HEK293T (cell line): ENCODE measurements at regions not wholly inside any gene's neighbourhood (a gene's known extent, or its start where the extent isn't known, plus 50 kb on each side); places are given as distances from the start of the nearest gene placed in this dataset.

Experiments
- CTCF ChIA-PET: fragments of 350-600 bp; formaldehyde crosslinking; extraction: SDS; loops from one replicate; lab custom pipeline; 2021; ENCODE audit warnings: antibody characterized with exemption, inconsistent platforms; lab: Yijun Ruan, JAX
- POLR2A ChIA-PET: fragments of 350-600 bp; formaldehyde crosslinking; extraction: SDS; loops from one replicate; lab custom pipeline; 2020; ENCODE audit warnings: antibody characterized with exemption, inconsistent platforms; lab: Yijun Ruan, JAX
- DNase-seq: peaks from one replicate; pipeline ENCODE4 v3.0.0; 2012; ENCODE audit warnings: mixed read lengths; ENCODE audit errors: extremely low spot score
- ARNT ChIP-seq: fragments of 450-650 bp; IDR thresholded peaks from 2 replicates; pipeline ENCODE4 v1.6.1; 2017; ENCODE audit warnings: mild to moderate bottlenecking
- BHLHE40 ChIP-seq: fragments of 450-650 bp; IDR thresholded peaks from 2 replicates; pipeline ENCODE4 v1.6.1; 2016; ENCODE audit warnings: mild to moderate bottlenecking, moderate library complexity, borderline replicate concordance
- CTBP1 ChIP-seq: fragments of 450-650 bp; IDR thresholded peaks from 2 replicates; pipeline ENCODE4 v1.6.1; 2016; ENCODE audit warnings: borderline replicate concordance
- ELF4 ChIP-seq: fragments of 450-650 bp; IDR thresholded peaks from 2 replicates; pipeline ENCODE4 v1.6.1; 2017; ENCODE audit warnings: antibody characterized with exemption
- FOXA1 ChIP-seq: fragments of 450-650 bp; IDR thresholded peaks from 2 replicates; pipeline ENCODE4 v1.6.1; 2016; ENCODE audit warnings: mild to moderate bottlenecking
- FOXK2 ChIP-seq: fragments of 450-650 bp; IDR thresholded peaks from 2 replicates; pipeline ENCODE4 v1.6.1; 2016; ENCODE audit warnings: mild to moderate bottlenecking
- FOXM1 ChIP-seq: fragments of 450-650 bp; IDR thresholded peaks from 2 replicates; pipeline ENCODE4 v1.6.1; 2017; ENCODE audit warnings: mild to moderate bottlenecking, borderline replicate concordance
- HDGF ChIP-seq: fragments of 450-650 bp; IDR thresholded peaks from 2 replicates; pipeline ENCODE4 v1.6.1; 2017; ENCODE audit warnings: antibody characterized with exemption, borderline replicate concordance
- L3MBTL2 ChIP-seq: fragments of 450-650 bp; conservative IDR thresholded peaks from 2 replicates; pipeline ENCODE4 v1.6.1; 2016; ENCODE audit warnings: mild to moderate bottlenecking
- LEF1 ChIP-seq: fragments of 450-650 bp; IDR thresholded peaks from 2 replicates; pipeline ENCODE4 v1.6.1; 2017; ENCODE audit warnings: mild to moderate bottlenecking, borderline replicate concordance
- NFRKB ChIP-seq: fragments of 450-650 bp; IDR thresholded peaks from 2 replicates; pipeline ENCODE4 v1.6.1; 2016; ENCODE audit warnings: mild to moderate bottlenecking, moderate library complexity
- PKNOX1 ChIP-seq: fragments of 450-650 bp; IDR thresholded peaks from 2 replicates; pipeline ENCODE4 v1.6.1; 2016
- SP1 ChIP-seq: fragments of 450-650 bp; IDR thresholded peaks from 2 replicates; pipeline ENCODE4 v1.6.1; 2017
- SUZ12 ChIP-seq: fragments of 450-650 bp; IDR thresholded peaks from 2 replicates; pipeline ENCODE4 v1.6.1; 2016; ENCODE audit warnings: mild to moderate bottlenecking
- TARDBP ChIP-seq: fragments of 450-650 bp; IDR thresholded peaks from 2 replicates; pipeline ENCODE4 v1.6.1; 2016
- ZNF384 ChIP-seq: fragments of 450-650 bp; IDR thresholded peaks from 2 replicates; pipeline ENCODE4 v1.6.1; 2016

DNA sequence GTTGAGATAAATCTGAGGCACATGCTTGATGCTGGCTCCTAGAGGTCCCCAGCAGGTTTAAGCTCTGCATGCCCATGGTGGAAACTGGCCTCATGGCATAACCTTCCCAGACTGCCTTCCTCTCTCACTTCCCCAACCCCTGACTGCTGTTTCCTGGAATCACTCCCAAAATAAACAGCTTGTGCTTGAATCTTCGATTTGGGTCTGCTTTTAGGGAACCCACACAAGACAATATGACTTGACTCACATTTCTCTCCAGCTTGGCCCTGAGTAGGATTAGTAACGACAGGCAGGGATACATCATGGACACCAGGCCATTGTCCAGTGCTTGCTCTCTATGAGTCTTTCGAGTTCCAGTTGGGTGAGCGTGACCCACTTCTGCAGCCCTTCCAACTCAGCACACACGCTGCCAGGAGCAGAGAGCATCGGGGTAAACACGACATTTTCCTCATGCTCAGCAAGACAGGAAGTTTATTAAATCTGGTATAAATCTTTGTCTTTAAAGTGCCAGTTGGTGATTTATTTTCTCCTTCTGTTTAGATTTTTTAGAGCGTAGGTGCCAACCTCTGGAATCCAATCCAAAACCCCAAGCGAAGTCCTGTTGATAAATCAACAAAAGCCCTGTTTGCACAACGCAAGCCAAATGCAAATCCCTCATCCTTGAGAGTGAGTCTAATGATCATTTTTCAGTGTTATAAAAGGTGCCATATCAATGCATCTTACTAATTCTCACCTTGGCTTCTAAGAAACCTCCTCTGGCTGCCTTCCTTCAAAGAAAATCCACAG, 135.0 kb downstream of the FOXA2 start:
- POLR2A ChIA-PET: no interaction called here
- no peak for DNase-seq
- CTCF ChIA-PET: no interaction called here

DNA sequence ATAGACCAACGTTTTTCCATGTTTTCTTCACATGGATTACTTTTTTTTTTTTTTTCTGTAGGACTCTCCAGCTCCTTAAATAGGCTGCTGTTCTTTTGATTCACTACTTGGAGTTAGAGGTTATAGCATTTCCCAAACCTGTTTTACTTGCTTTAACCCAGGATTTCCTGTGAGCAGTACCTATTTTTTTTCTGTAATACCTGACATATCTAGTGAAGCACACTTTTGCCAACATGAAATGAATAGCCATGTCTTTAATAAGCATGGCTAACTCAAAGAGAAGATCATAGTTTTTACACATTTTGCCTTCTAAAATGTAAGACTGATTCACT, 137.0 kb downstream of the FOXA2 start:
- DNase-seq: no peak
- ChIA-PET POLR2A (no interaction called here), CTCF (no interaction called here)
- TF ChIP-seq LEF1 (no peak), FOXM1 (no peak), HDGF (no peak), TARDBP (no peak), FOXA1 (no peak), L3MBTL2 (no peak), FOXK2 (no peak), ZNF384 (no peak), SUZ12 (no peak), CTBP1 (no peak), ARNT (no peak), PKNOX1 (no peak), SP1 (no peak), BHLHE40 (no peak), NFRKB (no peak), ELF4 (no peak)

More for the DNA sequence above, 135.0 kb downstream of the FOXA2 start:
- no peak for TF ChIP-seq TARDBP
- TF ChIP-seq FOXA1: no peak
- TF ChIP-seq SUZ12: no peak
- TF ChIP-seq ELF4: no peak
- no peak for TF ChIP-seq ARNT
- TF ChIP-seq SP1: no peak
- TF ChIP-seq HDGF: no peak
- no peak for TF ChIP-seq L3MBTL2
- no peak for TF ChIP-seq FOXM1
- TF ChIP-seq CTBP1: no peak
- no peak for TF ChIP-seq LEF1
- TF ChIP-seq FOXK2: no peak
- no peak for TF ChIP-seq ZNF384
- TF ChIP-seq BHLHE40: no peak
- TF ChIP-seq PKNOX1: no peak
- TF ChIP-seq NFRKB: no peak

GRCh38 chr20:22446613-22447446, 137.5 kb downstream of the FOXA2 start:
- POLR2A ChIA-PET: no interaction called here

DNA sequence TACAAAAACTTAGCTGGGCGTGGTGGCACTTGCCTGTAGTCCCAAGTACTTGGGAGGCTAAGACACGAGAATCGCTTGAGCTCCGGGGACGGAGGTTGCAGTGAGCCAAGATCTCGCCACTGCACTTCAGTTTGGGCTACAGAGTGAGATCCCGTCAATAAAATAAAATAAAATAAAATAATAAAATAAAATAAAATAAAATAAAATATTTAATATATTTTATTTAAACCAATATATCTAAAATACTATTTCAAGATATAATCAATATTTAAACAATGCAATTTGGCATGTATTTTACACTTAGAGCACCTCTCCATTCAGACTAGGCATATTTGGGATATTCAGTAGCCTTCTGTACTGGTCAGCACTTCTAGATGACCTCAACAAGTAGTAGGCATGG, 142.1 kb downstream of the FOXA2 start:
- no peak for DNase-seq
- ChIA-PET POLR2A (no interaction called here), CTCF (no interaction called here)
- TF ChIP-seq CTBP1 (no peak), ELF4 (no peak), ARNT (no peak), FOXA1 (no peak), ZNF384 (no peak)

More at GRCh38 chr20:22446613-22447446, 137.5 kb downstream of the FOXA2 start:
- TF ChIP-seq FOXA1 (no peak), LEF1 (no peak), CTBP1 (no peak), ARNT (no peak), ZNF384 (no peak), FOXM1 (no peak), PKNOX1 (no peak), BHLHE40 (no peak), NFRKB (no peak)
- CTCF ChIA-PET: no interaction called here
- no peak for DNase-seq

- TF ChIP-seq CTBP1 (no peak), TARDBP (no peak), ZNF384 (no peak), L3MBTL2 (no peak), FOXK2 (no peak), FOXM1 (no peak), ELF4 (no peak), FOXA1 (no peak), PKNOX1 (no peak), SUZ12 (no peak)
- DNase-seq: peak; percentile 16
- ChIA-PET POLR2A (no interaction called here), CTCF (no interaction called here)
Observed at GRCh38 chr20:22438926-22439325, 145.4 kb downstream of the FOXA2 start.
